ENCODE measurements at regions not wholly inside any gene's neighbourhood (a gene's known extent, or its start where the extent isn't known, plus 50 kb on each side); places are given as distances from the start of the nearest gene placed in this dataset.

DNA sequence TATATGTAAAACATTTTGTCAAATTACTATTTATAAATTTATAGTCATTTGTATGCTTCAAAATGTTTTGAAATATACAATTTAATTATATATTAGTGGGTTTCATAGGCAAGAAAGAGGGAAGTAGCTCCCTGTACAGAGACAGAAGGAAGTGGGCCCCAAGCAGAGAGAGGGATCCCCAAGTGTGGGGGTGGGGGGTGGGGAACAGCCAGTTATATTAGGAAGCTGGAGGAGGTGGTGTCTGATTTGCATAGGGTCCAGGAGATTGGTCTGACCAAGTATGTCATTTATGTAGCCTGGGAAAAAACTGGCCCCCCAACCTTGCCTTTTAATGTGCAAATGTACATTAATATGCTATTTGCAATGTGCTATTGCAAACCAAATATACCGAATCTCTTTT lies 76.5 kb upstream of the ZSWIM2 start:
- Histone ChIP-seq H2BK120ac (ENCODE audit: low read depth, low read length) (no peak overlapping the region), H3K4ac (ENCODE audit: low read depth, low read length) (no peak overlapping the region), H2BK20ac (ENCODE audit: low read depth, low read length) (no peak overlapping the region), H3K9me1 (ENCODE audit: insufficient read depth, low read length) (no peaks in the 10 kb centered on the region), H4K20me1 (ENCODE audit: insufficient read depth, low read length) (no peaks in the 10 kb centered on the region), H4K8ac (ENCODE audit: low read depth in 2 of 2, low read length in 2 of 2) (no peak overlapping the region), H4K91ac (ENCODE audit: insufficient read depth, low read depth, low read length) (no peak overlapping the region), H3K4me2 (ENCODE audit: low read depth, low read length) (no peak overlapping the region), H3K27me3 (ENCODE audit: control insufficient read depth, insufficient read depth, low read length) (no peaks in the 10 kb centered on the region), H2AK5ac (ENCODE audit: low read depth, low read length) (no peak overlapping the region), H3K14ac (replicated peaks; ENCODE audit: low read depth, low read length) (no peak overlapping the region), H2BK15ac (ENCODE audit: low read depth, low read length) (no peak overlapping the region), H3K36me3 (ENCODE audit: control insufficient read depth, insufficient read depth, low read length) (no peaks in the 10 kb centered on the region), H3K18ac (ENCODE audit: low read depth, low read length) (no peak overlapping the region), H3K27ac (ENCODE audit: insufficient read depth, low read length) (no peak overlapping the region), H3K4me1 (ENCODE audit: control insufficient read depth, insufficient read depth, low read length) (no peaks in the 10 kb centered on the region), H2BK5ac (ENCODE audit: low read depth, low read length, poor library complexity, severe bottlenecking) (no peak overlapping the region), H3K9me3 (ENCODE audit: control insufficient read depth, insufficient read depth, low read length) (no peaks in the 10 kb centered on the region), H3K56ac (ENCODE audit: extremely low read depth, insufficient read depth, low read length) (no peak overlapping the region), H4K5ac (ENCODE audit: low read depth, low read length) (no peak overlapping the region), H3K23ac (ENCODE audit: low read depth, low read length) (no peak overlapping the region), H2AFZ (replicated peaks; ENCODE audit: low read length, poor library complexity) (no peak overlapping the region), H2AK9ac (replicated peaks; ENCODE audit: low read depth, low read length, poor library complexity) (no peak overlapping the region), H3K9ac (ENCODE audit: low read depth, low read length) (no peak overlapping the region), H3K79me1 (ENCODE audit: low read depth in 1 of 2, low read length in 2 of 2) (no peaks in the 10 kb centered on the region), H3K4me3 (ENCODE audit: insufficient read depth, low read depth, low read length) (no peak overlapping the region)
- CTCF ChIA-PET, result interaction anchor here (0.6 kb wide), 2 partner anchors 13 to 192 kb away, joined by 3 to 4 read pairs; no protein-coding TSS in a partner anchor
- ATAC-seq (ENCODE audit: low read depth) (no peak), DNase-seq (no peak)
- dilution Hi-C loops (cut with HindIII; ENCODE audit: low sequenced_read_pairs, unreplicated experiment), result no loop called here
- POLR2A ChIA-PET (ENCODE audit: unreplicated experiment), result interaction anchor here (0.6 kb wide), 1 partner anchor 607 kb away, joined by 4 read pairs; no protein-coding TSS in a partner anchor
- intact Hi-C loops (cut with micrococcal nuclease), result no loop called here
- no CpG with 5 or more reads among the region's 1 CpG for WGBS, 2 experiments (ENCODE audit: extremely low coverage in 2 of 2, insufficient read length in 1 of 2)
- TF ChIP-seq MXI1 (IDR thresholded peaks at IDR 0.05; ENCODE audit: borderline replicate concordance, low read depth, low read length), result no peak
- no peak for TF ChIP-seq MAFK (IDR thresholded peaks at IDR 0.05; ENCODE audit: low read depth, low read length)
- no peak for TF ChIP-seq CHD1 (IDR thresholded peaks at IDR 0.05; ENCODE audit: low read depth, low read length)
- TF ChIP-seq ELK1 (IDR thresholded peaks at IDR 0.05; ENCODE audit: borderline replicate concordance, low read depth, low read length), result no peak
- TF ChIP-seq RCOR1 (IDR thresholded peaks at IDR 0.05; ENCODE audit: insufficient replicate concordance, low read length), result no peak
- no peak for TF ChIP-seq RFX5 (IDR thresholded peaks at IDR 0.05; ENCODE audit: low read depth, low read length)
- TF ChIP-seq SMC3 (IDR thresholded peaks at IDR 0.05; ENCODE audit: low read depth, low read length), result no peak
- TF ChIP-seq RAD21 (IDR thresholded peaks at IDR 0.05; ENCODE audit: low read length), result no peak
- TF ChIP-seq BHLHE40 (IDR thresholded peaks at IDR 0.05; ENCODE audit: low read depth, low read length), result no peak
- no peak for TF ChIP-seq USF2 (IDR thresholded peaks at IDR 0.05; ENCODE audit: low read depth, low read length)
- no peak for TF ChIP-seq NFE2L2 (IDR thresholded peaks at IDR 0.05; ENCODE audit: low read depth, low read length)
- no peak for TF ChIP-seq MAZ (IDR thresholded peaks at IDR 0.05; ENCODE audit: borderline replicate concordance, low read depth, low read length)
- no peak for TF ChIP-seq CTCF (conservative IDR thresholded peaks at IDR 0.05; ENCODE audit: low read depth, low read length)
- TF ChIP-seq FOS (IDR thresholded peaks at IDR 0.05; ENCODE audit: low read depth, low read length), result no peak
- no peak for TF ChIP-seq CEBPB (IDR thresholded peaks at IDR 0.05; ENCODE audit: low read depth, low read length)
- no peak for TF ChIP-seq POLR2A (IDR thresholded peaks at IDR 0.05; ENCODE audit: low read depth, low read length)
- in situ Hi-C loops (cut with MboI; ENCODE audit: low sequenced_read_pairs), result no loop called here
- no TSS peak for BruUV-seq (replicated peaks)
